Stomach smooth muscle (tissue), 2 donors: ENCODE measurements at regions not wholly inside any gene's neighbourhood (a gene's known extent, or its start where the extent isn't known, plus 50 kb on each side); places are given as distances from the start of the nearest gene placed in this dataset.

Experiments used
- H3K27ac ChIP-seq: one replicate; pipeline ENCODE4 v1.7.0; 2013; ENCODE audit warnings: mild to moderate bottlenecking, low read length, inconsistent platforms
- H3K27me3 ChIP-seq, 2 donors: one replicate each; pipeline ENCODE4 v1.7.0; 2013; ENCODE audit warnings: low read length in 2 of 2; ENCODE audit not compliant: insufficient read depth in 2 of 2, control insufficient read depth in 1 of 2
- H3K36me3 ChIP-seq, 2 donors: one replicate each; pipeline ENCODE4 v1.7.0; 2013; ENCODE audit warnings: low read length in 2 of 2; ENCODE audit not compliant: control insufficient read depth in 2 of 2, insufficient read depth in 2 of 2
- H3K4me1 ChIP-seq: one replicate; pipeline ENCODE4 v1.7.0; 2013; ENCODE audit warnings: low read length; ENCODE audit not compliant: control insufficient read depth, insufficient read depth
- H3K4me3 ChIP-seq, 2 donors: one replicate each; pipeline ENCODE4 v1.7.0; 2013; ENCODE audit warnings: low read length in 2 of 2
- H3K9ac ChIP-seq, 2 donors: one replicate each; pipeline ENCODE4 v1.7.0; 2013; ENCODE audit warnings: low read length in 2 of 2, mild to moderate bottlenecking in 1 of 2
- H3K9me3 ChIP-seq, 2 donors: one replicate each; pipeline ENCODE4 v1.7.0; 2013; ENCODE audit warnings: low read length in 2 of 2; ENCODE audit not compliant: control insufficient read depth in 2 of 2
- donor health status: healthy.
- donor health status: Pancreatic carcinoma.

GRCh38 chr13:63880705-63881104 is 2465.1 kb upstream of the PCDH20 start:
- Histone ChIP-seq H3K4me1 (no peaks in the 10 kb centered on the region), H3K9me3 (no peaks in the 10 kb centered on the region), H3K27me3 (no peaks in the 10 kb centered on the region), H3K4me3 (no peak overlapping the region), H3K9ac (no peak overlapping the region), H3K36me3 (no peaks in the 10 kb centered on the region), H3K27ac (no peak overlapping the region)

DNA sequence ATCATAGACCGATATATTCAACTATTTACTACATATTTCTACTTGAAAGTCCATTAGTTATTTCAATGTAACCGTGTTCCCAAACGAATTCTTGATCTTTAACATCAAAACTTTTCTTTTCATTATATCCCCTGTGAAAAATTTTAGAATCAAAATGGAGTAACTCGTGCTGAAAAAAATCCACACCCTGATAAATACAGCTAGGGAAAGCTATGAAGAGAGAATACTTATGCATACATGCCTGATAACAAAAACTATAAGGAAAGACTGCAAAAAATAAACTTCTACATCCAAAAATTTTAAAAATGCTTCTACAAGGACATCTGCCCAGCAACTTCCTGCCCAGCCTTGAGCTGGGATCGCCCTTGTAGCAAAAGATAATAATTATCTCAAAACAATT is 2458.3 kb upstream of the PCDH20 start:
- Histone ChIP-seq H3K27ac (no peak overlapping the region), H3K4me3 (no peak overlapping the region)

DNA sequence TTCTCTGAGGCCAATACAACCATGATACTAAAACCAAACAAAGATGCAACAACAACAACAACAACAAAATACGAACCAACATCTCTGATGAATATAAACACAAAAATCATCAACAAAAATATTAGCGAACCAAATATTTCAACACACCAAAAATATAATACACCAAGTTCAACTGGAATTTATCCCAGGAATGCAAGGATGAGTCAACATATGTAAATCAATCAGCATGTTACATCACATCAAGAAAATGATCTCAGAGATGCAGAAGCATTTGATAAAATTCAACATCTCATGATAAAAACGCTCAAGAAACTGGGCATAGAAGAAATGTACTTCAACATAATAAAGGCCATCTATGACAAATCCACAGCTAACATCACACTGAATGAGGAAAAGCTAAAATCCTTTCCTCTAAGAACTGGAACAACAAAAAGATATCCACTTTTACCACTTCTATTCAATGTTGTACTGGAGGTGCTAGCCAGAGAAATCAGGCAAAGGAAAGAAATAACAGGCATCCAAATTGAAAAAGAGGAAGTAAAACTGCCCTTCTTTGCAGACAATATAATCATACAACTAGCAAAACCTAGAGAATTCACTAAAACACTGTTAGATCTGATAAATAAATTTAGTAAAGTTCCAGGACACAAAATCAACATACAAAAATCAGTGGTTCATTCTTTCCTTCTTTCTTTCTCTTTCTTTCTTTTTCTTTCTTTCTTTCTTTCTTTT is 2448.7 kb upstream of the PCDH20 start:
- Histone ChIP-seq H3K4me3 (no peak overlapping the region), H3K4me1 (no peaks in the 10 kb centered on the region), H3K36me3 (no peaks in the 10 kb centered on the region), H3K9ac (no peak overlapping the region), H3K9me3 (no peaks in the 10 kb centered on the region), H3K27ac (no peak overlapping the region), H3K27me3 (no peaks in the 10 kb centered on the region)

More for the DNA sequence above, 2458.3 kb upstream of the PCDH20 start:
- Histone ChIP-seq H3K36me3 (no peaks in the 10 kb centered on the region), H3K9ac (no peak overlapping the region), H3K9me3 (no peaks in the 10 kb centered on the region), H3K27me3 (no peaks in the 10 kb centered on the region), H3K4me1 (no peaks in the 10 kb centered on the region)

DNA sequence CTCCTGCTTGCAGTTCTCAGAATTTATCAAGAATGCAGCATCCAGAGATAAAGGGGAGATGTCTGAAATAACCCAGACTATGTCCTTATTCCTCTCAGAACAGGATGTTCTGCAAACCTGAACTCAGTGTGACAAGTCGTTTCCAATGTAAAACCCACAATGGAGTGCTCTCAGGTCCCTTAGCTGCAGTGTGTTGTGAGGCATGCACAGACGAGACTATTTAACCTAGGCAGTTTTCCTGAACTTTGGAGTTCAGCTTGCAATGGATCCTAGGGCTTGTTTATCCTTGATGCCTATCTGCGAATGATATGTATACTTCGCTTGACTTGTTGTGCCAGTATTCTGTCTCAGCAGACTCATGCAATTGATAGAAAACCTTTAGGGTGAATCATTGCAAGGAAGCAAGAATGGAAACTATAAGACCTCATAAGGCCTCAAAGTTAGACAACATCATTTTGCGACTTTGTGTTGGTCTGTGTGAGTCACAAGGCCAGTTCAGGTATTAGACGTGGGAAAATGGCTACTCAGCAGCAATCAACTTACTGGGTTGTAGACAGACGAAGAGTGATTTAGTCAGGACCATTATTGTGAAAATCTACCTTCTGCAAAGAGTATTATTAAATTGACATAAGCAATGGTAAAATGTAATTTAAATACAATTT is 2439.9 kb upstream of the PCDH20 start:
- Histone ChIP-seq H3K36me3 (no peaks in the 10 kb centered on the region), H3K9me3 (no peaks in the 10 kb centered on the region), H3K27me3 (no peaks in the 10 kb centered on the region), H3K4me3 (no peak overlapping the region), H3K9ac (no peak overlapping the region), H3K27ac (no peak overlapping the region), H3K4me1 (no peaks in the 10 kb centered on the region)

GRCh38 chr13:63853816-63854215 is 2438.2 kb upstream of the PCDH20 start:
- H3K4me1 ChIP-seq: no peaks in the 10 kb centered on the region

DNA sequence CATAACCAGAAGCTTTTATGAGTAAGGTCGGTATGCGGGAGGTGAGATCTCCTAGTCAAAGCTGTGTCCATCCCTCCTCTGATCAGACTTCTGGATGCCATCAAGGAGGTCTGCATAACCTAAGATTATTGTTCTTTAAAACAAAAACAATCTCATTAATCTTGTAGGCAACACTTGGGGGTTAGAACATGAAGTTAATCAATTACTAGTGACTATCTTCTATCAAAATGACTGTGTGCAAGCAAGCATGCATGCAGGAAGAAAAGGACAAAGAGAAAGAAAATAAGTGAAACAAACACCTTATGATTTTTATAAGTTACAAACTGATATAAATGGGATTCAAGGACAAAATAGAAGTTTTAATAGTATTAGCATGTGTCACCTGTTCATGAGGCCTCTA is 2435.9 kb upstream of the PCDH20 start:
- Histone ChIP-seq H3K27ac (no peak overlapping the region), H3K4me3 (no peak overlapping the region), H3K36me3 (no peaks in the 10 kb centered on the region), H3K9ac (no peak overlapping the region), H3K4me1 (no peaks in the 10 kb centered on the region), H3K9me3 (no peaks in the 10 kb centered on the region), H3K27me3 (no peaks in the 10 kb centered on the region)

More at GRCh38 chr13:63853816-63854215, 2438.2 kb upstream of the PCDH20 start:
- no peaks in the 10 kb centered on the region for H3K27me3 ChIP-seq
- no peak overlapping the region for H3K27ac ChIP-seq
- no peak overlapping the region for H3K9ac ChIP-seq
- H3K36me3 ChIP-seq: no peaks in the 10 kb centered on the region
- no peaks in the 10 kb centered on the region for H3K9me3 ChIP-seq
- no peak overlapping the region for H3K4me3 ChIP-seq

- no peak overlapping the region for H3K9ac ChIP-seq
- H3K4me3 ChIP-seq: no peak overlapping the region
- H3K4me1 ChIP-seq: no peaks in the 10 kb centered on the region
- no peaks in the 10 kb centered on the region for H3K27me3 ChIP-seq
- no peak overlapping the region for H3K27ac ChIP-seq
- H3K36me3 ChIP-seq: no peaks in the 10 kb centered on the region
- H3K9me3 ChIP-seq: peaks cover 0 to 5% of the 10 kb centered on the region in 2 donors
Observed at GRCh38 chr13:63843766-63844699, 2428.4 kb upstream of the PCDH20 start.

GRCh38 chr13:63842102-63842501 is 2426.5 kb upstream of the PCDH20 start:
- no peak overlapping the region for H3K4me3 ChIP-seq
- H3K36me3 ChIP-seq: no peaks in the 10 kb centered on the region
- no peak overlapping the region for H3K27ac ChIP-seq
- no peak overlapping the region for H3K9ac ChIP-seq
- H3K9me3 ChIP-seq: peaks cover 0 to 5% of the 10 kb centered on the region in 2 donors
- no peaks in the 10 kb centered on the region for H3K4me1 ChIP-seq
- H3K27me3 ChIP-seq: no peaks in the 10 kb centered on the region

GRCh38 chr13:63840551-63841421 is 2425.1 kb upstream of the PCDH20 start:
- H3K36me3 ChIP-seq: no peaks in the 10 kb centered on the region
- H3K27me3 ChIP-seq: no peaks in the 10 kb centered on the region
- H3K27ac ChIP-seq: no peak overlapping the region
- H3K4me3 ChIP-seq: no peak overlapping the region
- peaks cover 0 to 5% of the 10 kb centered on the region in 2 donors for H3K9me3 ChIP-seq
- no peak overlapping the region for H3K9ac ChIP-seq
- no peaks in the 10 kb centered on the region for H3K4me1 ChIP-seq
